Choroid plexus epithelial cell (primary cell): ENCODE measurements at regions not wholly inside any gene's neighbourhood (a gene's known extent, or its start where the extent isn't known, plus 50 kb on each side); places are given as distances from the start of the nearest gene placed in this dataset.
A peak's percentile ranks its signal among the peaks of the same experiment; 100 is the strongest.

Source experiments
- DNase-seq: peaks from one replicate; pipeline ENCODE4 v3.0.0-alpha.2; 2010; ENCODE audit warnings: low read depth
- H3K4me3 ChIP-seq: 2 replicates; pipeline ENCODE4 v1.5.1; 2011; ENCODE audit warnings: low read depth, mild to moderate bottlenecking, control low read depth, low read length, moderate library complexity
- TF ChIP-seq, protein P1 (sequence below): conservative IDR thresholded peaks from 2 replicates; pipeline ENCODE4 v1.5.1; 2011; ENCODE audit warnings: low read depth, mild to moderate bottlenecking, control low read depth, inconsistent platforms, low read length, moderate library complexity

DNA sequence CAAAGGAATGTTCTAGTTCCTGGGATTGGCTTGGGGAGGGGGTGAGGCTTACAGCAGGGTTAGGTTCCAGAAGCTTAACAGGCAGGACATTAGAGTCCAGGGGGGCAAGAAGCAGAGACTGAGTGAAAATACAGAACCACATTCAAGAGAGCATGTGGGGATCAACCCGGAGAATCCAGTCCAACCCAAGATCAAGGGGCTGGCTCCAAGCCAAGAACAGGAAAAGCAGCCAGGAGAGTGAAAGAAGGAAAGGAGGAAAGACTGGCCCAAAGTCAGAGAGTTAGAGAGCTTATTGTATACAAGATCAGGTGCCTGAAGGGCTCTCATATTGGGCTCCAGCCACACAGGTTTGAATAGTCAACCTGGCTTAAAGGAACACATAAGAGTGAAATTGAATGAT, 190.3 kb upstream of the CDKN3 start:
- DNase-seq: no peak
- no peak overlapping the region for H3K4me3 ChIP-seq

DNA sequence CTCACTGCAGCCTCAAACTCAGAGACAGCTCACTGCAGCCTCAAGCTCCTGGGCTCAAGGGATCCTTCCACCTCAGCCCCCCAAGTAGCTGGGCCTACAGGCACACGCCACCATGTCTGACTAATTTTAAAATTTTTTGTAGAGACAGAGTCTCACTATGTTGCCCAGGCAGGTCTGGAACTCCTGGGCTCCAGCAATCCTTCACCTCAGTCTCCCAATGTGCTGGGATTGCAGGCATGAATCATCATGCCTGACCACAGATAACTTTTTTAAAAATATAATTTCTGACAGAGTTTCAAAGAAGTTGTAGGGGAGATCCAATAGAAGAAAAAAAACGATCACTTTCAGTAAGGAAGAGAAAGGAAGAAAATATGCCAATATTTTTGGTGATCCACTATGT, 189.7 kb upstream of the CDKN3 start:
- DNase-seq: peak; percentile 58
- TF ChIP-seq, protein P1, sequence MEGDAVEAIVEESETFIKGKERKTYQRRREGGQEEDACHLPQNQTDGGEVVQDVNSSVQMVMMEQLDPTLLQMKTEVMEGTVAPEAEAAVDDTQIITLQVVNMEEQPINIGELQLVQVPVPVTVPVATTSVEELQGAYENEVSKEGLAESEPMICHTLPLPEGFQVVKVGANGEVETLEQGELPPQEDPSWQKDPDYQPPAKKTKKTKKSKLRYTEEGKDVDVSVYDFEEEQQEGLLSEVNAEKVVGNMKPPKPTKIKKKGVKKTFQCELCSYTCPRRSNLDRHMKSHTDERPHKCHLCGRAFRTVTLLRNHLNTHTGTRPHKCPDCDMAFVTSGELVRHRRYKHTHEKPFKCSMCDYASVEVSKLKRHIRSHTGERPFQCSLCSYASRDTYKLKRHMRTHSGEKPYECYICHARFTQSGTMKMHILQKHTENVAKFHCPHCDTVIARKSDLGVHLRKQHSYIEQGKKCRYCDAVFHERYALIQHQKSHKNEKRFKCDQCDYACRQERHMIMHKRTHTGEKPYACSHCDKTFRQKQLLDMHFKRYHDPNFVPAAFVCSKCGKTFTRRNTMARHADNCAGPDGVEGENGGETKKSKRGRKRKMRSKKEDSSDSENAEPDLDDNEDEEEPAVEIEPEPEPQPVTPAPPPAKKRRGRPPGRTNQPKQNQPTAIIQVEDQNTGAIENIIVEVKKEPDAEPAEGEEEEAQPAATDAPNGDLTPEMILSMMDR: no peak
- H3K4me3 ChIP-seq: no peak overlapping the region

More for the DNA sequence above, 190.3 kb upstream of the CDKN3 start:
- TF ChIP-seq, protein P1: no peak

DNA sequence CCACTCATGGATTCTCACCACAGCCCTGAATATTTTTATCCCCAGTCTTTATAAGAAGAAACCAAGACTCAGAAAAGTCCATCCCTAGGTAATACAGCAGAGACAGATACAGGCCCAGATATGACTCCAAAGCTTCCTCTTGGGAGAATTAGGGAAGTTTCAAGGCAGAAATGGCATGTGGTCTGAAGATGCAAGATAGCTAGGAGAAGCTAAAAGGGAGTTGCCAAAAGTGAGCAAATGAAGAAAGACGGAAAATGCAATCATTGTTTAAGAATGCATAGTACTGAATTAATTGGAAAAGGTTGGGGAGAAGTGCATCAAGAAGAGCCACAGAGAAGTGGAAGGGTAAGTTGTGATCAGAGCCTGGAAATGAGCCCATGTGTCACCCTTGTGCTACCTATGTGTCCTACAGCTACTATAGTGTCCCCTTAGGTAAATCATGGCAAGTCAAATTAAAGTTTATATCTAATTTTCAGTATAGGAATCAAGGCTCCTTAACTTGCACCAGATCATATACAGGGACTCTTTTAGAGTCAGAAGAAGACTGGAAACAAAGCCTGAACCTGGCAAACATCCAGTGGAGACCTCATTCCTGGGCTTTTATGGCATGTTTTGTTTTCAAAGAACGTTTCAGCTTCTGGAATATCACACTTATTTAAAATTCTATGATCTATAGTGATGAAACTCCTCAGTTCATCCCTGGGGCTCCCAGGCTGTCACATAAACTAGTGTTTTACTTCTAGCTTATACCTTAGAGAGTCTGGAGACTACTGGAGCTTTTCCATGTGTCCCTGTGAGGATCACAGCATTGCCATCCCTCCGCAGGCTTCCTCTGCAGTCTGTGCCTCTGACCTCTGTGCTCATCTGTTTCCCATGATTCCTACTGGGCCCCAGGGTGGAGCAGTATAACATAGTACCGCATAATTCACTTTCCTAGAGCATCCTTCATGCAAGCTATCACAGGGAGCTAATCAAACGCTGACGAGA, 189.0 kb upstream of the CDKN3 start:
- TF ChIP-seq, protein P1: no peak
- DNase-seq: peak; percentile 50
- H3K4me3 ChIP-seq: no peak overlapping the region

DNA sequence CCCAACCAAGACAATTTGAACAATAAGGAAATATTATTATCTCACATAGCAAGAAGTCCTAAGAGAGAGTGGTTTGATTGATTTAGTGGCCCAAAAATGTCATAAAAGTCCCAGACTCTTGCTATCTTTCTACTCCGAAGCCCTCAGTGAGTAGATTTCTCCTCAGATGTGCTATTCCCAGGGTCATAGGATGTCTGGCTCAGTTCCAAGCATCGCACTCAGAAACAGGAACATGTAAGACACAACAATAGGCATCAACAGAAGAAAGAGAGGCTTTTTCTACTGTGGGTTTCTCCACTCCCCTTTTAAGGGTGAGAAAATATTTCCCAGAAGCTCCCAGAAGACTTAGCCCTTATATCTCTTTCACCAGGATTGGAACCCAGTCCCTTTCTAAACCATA, 188.1 kb upstream of the CDKN3 start:
- DNase-seq: no peak
- TF ChIP-seq, protein P1: no peak
- H3K4me3 ChIP-seq: no peak overlapping the region

DNA sequence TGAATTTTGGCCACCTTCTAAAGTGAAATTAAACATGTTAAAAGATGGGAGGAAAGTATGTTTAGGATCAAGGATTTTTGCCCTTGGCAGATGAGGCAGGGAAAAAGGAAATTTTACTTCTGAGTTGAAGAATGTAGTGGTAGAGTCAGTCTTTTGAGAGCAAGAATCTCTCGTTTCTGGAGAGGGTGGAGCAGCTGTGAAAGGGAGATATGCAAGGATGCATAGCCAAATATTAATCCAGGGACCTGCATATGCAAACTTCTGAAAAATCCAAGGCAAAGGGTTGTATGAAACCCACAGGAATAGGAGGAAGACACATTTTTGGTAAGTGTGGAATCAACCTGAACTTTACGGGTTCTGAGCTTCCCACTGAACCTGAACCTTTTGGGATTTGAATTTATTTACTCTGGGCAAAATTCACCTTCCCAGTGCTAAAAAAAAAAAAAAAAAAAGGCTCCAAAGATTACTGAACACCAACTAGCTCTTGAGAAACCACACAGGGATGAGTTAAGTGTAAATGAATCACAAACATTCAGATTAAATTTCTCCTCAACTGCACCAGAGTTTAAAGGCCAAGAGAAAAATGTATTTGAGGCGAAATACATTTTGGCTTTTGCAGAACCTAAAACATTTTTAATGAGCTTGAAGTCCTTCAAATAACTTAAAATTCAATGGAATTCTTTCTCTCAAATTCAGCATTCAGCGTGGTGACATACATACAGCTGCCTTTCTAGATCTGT, 187.1 kb upstream of the CDKN3 start:
- H3K4me3 ChIP-seq: no peak overlapping the region
- TF ChIP-seq, protein P1: no peak
- peak; percentile 81 for DNase-seq

DNA sequence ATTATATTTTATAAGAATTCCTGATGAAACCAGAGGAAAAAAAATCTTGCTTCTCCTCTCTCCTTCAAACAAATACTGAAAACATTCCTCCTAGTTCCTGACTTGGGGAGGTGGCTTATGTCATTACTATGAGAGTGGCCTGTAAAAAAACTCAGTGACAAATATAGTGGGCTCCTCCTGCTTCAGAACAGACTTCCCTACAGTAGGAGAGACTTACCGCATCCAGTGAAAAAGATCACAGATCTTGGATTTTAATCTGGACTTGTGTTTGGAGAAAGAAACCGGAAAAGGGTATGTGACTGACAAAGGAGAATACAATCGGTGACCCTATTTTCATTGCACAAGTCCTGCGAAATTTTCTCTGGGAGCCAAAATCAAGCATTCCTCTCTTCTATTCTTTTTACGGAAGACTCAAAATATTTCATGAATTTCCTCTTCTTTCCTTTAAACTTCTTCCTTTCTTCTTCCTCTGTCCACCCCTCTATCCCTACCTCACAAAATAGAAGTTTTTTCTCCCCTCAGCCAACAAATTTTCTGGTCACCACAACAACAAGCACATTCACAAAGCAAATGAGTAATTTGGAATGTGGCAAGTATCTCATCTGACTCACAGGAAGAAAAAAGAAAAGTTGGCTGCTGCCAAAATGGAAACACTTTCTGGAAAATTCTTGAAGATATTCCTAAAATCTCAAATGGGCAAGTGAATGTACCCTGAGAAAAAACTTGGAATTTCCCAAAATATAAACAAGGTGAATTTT, 185.1 kb upstream of the CDKN3 start:
- TF ChIP-seq, protein P1: no peak
- peak; percentile 86 for DNase-seq
- H3K4me3 ChIP-seq: no peak overlapping the region
